ENCODE measurements at regions not wholly inside any gene's neighbourhood (a gene's known extent, or its start where the extent isn't known, plus 50 kb on each side); places are given as distances from the start of the nearest gene placed in this dataset.
"Not testable (repeated sequence)": the region's sequence is repeated elsewhere in the genome, so short reads cannot be mapped to it uniquely, and the experiment has no call there.

DNA sequence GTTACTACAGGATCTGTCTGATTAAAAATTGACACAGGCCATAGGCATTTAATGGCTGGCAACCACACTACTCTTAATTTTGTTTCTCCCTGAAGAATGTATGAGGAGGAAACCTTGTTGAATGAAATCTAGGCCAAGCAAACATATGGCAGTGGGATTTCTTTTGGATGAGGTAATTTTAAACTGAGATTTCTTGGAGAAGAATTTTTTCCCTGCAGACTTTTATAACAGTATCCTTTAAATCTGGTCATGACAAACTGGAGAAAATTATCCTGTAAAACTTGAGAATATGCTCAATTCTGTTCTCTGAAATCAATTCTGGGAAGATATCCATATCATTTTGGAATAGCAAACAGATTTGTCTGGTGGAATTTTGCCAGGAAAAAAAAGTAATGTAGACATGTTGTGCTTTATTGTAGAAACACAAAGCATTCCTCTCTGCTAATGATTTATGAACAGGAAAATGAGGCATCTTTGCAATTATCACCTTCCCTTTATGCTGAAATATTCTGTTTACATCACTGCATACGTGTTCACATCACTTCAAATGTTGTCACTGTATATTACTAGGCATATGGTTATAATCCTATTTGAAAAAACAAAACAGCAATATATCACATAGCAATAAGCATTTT lies 108.3 kb upstream of the ARSJ start:
- DNase-seq (ENCODE audit: low read depth) = peak; percentile 31

- no peak for DNase-seq (ENCODE audit: low read depth)
Measured at GRCh38 chr4:114088481-114088880, 109.0 kb upstream of the ARSJ start.

DNA sequence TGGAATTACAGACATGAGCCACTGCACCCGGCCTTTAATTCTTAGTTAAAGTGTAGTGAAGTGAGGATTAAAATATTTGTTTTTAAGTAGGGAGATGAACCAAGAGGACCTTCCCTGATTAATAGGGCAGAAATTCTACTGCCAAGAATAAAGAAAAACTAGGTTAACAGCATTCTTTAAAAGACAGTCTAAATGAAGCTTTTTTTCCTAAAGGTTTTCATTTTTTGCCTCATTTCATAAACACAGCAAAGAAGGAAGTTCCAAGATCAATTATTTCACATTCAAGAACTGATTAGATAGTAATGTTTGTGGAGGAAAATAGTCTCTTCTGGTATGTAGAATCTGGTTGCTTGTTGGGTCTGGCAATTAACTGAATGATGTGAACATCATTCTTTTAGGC lies 112.1 kb upstream of the ARSJ start:
- no peak for DNase-seq (ENCODE audit: low read depth)

GRCh38 chr4:114093221-114093715 lies 113.8 kb upstream of the ARSJ start:
- DNase-seq (ENCODE audit: low read depth) = no peak

DNA sequence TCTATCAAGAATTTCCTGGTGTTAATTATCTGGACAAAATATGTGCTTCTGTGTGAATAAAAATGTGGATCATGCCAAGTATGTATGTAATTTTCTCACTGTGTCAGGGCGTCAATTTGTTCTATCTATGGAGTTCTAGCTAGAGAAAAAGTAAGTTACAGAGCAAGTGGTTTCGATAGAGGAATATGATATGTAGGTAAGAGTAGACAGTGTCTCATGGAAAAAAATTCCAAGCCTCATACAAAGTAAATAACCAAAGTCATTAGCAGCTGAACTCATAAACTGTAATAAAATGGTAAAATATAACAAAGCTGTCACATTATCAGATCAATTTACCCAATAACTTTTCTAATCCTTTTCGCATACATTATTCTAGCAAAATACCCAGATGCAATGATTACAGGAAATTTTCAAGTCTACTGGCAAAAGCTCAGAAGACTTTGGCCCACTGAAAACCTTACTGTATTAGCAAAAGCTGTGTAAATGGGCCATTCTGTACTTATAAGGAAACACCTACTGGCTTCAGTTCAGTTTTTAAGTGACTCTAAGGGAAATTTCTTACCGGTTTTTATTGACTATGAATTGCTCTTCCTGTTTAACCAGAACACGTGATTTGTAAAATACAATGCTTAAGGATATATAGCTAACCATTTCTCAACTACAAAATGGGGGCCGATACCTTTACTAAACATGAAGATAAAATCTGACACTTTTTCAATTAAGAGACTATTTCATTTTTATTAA lies 121.0 kb upstream of the ARSJ start:
- DNase-seq (ENCODE audit: low read depth) = no peak

- DNase-seq (ENCODE audit: low read depth) = no peak
Measured at GRCh38 chr4:114103908-114104307, 124.5 kb upstream of the ARSJ start.

- DNase-seq (ENCODE audit: low read depth) = no peak
Measured at GRCh38 chr4:114108869-114109268, 129.4 kb upstream of the ARSJ start.

GRCh38 chr4:114109776-114110175 lies 130.3 kb upstream of the ARSJ start:
- no peak for DNase-seq (ENCODE audit: low read depth)

- no peak for DNase-seq (ENCODE audit: low read depth)
Measured at GRCh38 chr4:114115526-114115925, 136.1 kb upstream of the ARSJ start.

DNA sequence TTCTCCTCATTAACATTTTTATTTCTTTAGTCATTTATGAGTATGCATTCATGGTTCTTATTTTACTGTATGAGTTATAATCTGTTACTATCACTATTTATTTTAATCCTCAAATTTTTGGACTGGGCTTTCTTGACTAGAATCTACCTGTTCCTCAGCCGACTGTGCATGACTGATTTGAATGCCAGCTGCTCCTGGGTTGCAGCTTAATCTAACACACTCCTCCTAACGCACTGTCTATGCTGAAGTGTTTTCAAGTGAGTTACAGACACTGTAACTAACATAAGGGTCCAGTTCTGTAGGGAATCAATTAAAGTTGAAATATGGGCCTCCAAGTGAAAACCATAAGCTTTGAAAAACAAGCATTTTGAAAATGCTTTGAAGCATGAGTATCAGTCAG lies 137.4 kb upstream of the ARSJ start:
- no peak for DNase-seq (ENCODE audit: low read depth)

DNA sequence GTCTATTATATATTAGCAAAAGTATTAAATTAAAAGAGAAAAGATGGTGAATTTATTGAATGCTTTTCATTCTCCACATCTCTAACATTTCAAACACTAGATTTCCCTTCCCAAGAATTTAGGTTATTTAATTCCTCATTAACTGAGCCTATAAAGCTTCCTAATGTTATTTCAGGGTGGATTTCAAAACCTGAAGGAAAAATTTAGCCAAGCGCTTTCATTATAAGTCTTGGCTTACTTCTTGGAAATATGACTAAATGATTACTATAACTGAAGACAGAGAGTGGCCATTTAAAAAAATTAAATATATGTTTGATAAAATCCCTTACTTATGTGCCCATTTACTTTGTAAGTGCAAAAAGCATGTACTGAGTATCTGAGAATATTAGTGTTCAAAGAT lies 141.8 kb upstream of the ARSJ start:
- DNase-seq (ENCODE audit: low read depth) = no peak

DNA sequence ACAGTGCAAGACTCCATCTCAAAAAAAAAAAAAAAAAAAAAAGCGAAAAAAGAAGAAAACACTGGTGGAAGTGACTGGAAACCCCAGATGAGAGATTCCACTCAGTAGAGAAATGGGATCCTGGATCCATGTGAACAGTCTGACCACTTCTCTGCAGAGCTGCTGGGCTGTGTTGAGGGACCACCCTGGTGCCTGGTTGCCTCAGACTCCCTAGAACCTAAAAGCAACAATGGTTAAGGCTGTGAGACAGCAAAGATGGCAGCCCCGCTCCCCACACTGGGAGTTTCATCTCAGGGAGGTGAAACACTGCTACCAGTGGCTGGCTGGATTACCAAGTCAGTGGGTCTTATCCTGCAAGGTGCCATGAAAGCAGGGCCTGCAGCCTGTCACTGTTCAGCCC lies 152.8 kb upstream of the ARSJ start:
- DNase-seq (ENCODE audit: low read depth) = no peak

GRCh38 chr4:114132830-114133229 lies 153.4 kb upstream of the ARSJ start:
- DNase-seq (ENCODE audit: low read depth) = no peak

DNA sequence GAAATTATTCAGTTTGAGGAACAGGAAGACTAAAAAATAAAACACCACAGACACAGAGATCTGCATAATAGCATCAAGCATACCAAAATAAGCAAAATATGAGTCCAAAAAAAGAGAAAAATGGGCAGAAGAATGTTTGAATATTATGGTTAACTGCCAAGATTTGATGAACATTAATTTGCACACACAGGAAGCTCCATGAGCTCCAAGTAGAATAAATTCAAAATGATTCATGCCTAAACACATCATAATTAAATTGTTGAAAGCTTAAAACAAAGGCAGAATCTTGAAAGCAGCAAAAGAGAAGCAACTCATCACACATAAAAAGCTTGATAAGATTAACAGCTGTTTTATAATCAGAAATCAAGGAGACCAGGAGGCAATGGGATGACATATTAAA lies 156.6 kb upstream of the ARSJ start:
- no peak for DNase-seq (ENCODE audit: low read depth)

GRCh38 chr4:114137984-114138383 lies 158.5 kb upstream of the ARSJ start:
- DNase-seq (ENCODE audit: low read depth) = no peak

DNA sequence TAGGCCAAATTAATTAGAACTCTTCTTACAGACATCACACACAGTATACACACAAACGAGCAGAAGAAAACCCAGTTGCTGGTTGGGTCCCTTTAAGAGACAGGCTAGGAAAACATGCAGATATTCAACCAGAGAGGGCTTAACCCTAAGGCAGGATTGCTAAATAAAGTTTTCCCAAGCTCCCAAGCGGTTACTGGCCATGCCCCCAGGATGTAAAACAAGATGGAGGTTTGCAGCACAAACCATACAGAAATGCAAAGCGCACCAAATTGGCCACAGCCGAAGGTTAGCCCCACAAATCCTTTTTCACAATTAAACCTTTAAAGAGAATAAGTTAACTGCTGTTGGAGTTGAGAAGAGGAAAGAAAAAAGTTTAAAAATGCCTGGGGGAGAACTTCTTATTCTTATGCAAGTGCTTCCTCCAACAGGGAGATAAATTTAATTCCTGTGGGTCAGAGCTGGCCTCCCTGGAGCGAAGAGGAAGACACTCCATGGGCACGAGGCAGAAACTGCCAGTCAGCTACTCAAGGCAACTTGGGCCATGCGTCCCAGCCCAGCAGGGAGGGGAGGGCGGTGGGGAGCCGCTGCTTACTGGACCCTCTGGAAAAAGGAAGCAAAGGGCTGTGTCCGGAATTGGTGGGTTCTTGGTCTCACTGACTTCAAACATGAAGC lies 167.6 kb upstream of the ARSJ start:
- no peak for DNase-seq (ENCODE audit: low read depth)

DNA sequence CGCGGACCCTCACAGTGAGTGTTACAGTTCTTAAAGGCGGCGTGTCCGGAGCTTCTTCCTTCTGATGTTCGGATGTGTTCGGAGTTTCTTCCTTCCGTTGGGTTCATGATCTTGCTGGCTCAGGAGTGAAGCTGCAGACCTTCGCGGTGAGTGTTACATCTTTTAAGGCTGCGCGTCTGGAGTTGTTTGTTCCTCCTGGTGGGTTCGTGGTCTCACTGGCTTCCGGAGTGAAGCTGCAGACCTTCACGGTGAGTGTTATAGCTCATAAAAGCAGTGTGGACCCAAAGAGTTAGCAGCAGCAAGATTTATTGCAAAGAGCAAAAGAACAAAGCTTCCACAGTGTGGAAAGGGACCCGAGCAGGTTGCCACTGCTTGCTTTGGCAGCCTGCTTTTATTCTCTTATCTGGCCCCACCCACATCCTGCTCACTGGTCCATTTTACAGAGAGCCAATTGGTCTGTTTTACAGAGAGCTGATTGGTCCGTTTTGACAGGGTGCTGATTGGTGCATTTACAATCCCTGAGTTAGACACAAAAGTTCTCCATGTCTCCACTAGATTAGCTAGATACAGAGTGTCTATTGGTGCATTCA lies 168.3 kb upstream of the ARSJ start:
- DNase-seq (ENCODE audit: low read depth) = not testable (repeated sequence)

- not testable (repeated sequence) for DNase-seq (ENCODE audit: low read depth)
Measured at GRCh38 chr4:114148372-114149070, 169.1 kb upstream of the ARSJ start.

DNA sequence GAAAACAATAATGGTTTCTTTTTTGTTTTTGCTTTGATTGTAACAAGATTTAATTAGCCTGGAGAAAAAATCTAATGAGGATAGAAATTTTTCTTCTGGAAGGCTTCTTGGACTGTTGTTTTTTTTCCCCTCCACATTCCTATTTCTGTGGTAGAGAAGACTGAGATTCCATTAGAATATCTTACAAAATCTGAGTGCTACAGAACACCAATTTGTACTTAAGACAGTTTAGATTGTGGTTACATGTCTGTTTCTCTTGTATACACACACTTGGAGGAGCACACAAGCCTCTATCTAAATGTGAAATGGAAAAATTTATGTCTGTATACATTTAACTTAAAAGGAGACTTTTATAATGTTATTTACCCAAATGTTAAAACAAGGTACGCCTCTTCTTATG lies 176.9 kb upstream of the ARSJ start:
- DNase-seq (ENCODE audit: low read depth) = no peak

- no peak for DNase-seq (ENCODE audit: low read depth)
Measured at GRCh38 chr4:114161809-114162208, 182.4 kb upstream of the ARSJ start.

- DNase-seq (ENCODE audit: low read depth) = no peak
Measured at GRCh38 chr4:114163051-114163450, 183.6 kb upstream of the ARSJ start.

- no peak for DNase-seq (ENCODE audit: low read depth)
Measured at GRCh38 chr4:114173968-114174367, 194.5 kb upstream of the ARSJ start.

Measured in HS-27A (cell line).